ENCODE measurements at regions not wholly inside any gene's neighbourhood (a gene's known extent, or its start where the extent isn't known, plus 50 kb on each side); places are given as distances from the start of the nearest gene placed in this dataset.

DNA sequence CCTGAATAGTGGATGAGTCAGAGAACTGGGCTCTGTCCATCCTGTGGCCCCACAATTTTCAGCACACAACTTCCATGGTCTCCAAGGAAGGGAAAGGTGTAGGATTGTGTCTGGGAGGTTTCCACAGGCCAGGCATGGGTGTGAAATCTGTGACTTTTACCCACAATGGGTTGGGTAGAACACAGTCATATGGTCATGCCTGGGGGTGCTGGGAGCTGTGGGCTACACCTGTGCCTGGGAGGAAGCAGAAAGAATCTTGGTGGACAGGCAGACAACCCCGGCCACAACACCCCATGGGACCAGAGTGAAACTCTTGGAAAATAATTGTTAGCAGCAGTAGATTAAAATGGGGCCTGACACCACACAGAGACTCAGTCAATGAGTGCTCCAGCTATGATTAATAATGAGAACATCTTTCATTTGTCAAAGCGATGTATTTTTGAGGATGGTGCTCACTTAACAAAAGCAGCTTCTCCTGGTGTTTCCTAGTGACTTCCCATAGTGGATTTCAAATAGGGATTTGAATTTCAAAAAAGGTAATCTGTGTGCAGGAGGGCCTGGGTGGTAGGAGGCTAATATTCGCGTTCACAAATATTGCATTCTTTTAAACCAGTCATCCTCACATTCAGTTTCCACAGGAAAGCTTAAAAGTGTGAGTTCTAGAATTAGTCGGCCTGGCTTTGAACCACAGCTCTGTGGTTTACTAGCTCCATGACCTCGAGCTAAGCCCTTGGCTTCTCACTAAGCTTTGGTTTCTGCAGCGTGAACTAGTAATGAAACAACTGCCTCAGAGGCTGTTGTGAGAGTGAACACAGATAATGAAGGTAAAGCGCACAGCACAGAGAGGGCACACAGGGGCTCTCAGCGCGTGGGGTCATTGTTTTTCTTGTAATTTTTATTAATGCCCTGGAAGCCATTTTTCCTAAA is 89.3 kb upstream of the UQCRFS1 start:
- Histone ChIP-seq H3K4me1 (ENCODE audit: control insufficient read depth in 1 of 2, insufficient read depth in 2 of 2, low read depth in 1 of 2, low read length in 1 of 2) (no peaks in the 10 kb centered on the region), H3K4me3 (ENCODE audit: low read depth in 2 of 2, low read length in 1 of 2) (no peak overlapping the region), H3K9me2 (no peaks in the 10 kb centered on the region), H3K9me3 (no peaks in the 10 kb centered on the region), H3K36me3 (replicated peaks in 1 of 2; ENCODE audit: control insufficient read depth in 1 of 2, insufficient read depth in 2 of 2, low read length in 1 of 2) (no peaks in the 10 kb centered on the region), H3K4me2 (no peak overlapping the region), H3K79me2 (ENCODE audit: insufficient read depth) (no peaks in the 10 kb centered on the region), H3K27me3 (ENCODE audit: insufficient read depth) (peaks cover 10% of the 10 kb centered on the region; the same call in 1 of the 2 replicates), H3K9ac (no peak overlapping the region), H2AFZ (ENCODE audit: low read depth) (no peak overlapping the region), H3F3A (replicated peaks; ENCODE audit: insufficient read depth) (no peaks in the 10 kb centered on the region), H3K27ac (ENCODE audit: low read depth in 2 of 2, low read length in 1 of 2) (no peak overlapping the region), H4K20me1 (ENCODE audit: insufficient read depth) (no peaks in the 10 kb centered on the region)
- TF ChIP-seq RFX5 (IDR thresholded peaks at IDR 0.05; ENCODE audit: low read length): no peak
- TF ChIP-seq, protein P1, sequence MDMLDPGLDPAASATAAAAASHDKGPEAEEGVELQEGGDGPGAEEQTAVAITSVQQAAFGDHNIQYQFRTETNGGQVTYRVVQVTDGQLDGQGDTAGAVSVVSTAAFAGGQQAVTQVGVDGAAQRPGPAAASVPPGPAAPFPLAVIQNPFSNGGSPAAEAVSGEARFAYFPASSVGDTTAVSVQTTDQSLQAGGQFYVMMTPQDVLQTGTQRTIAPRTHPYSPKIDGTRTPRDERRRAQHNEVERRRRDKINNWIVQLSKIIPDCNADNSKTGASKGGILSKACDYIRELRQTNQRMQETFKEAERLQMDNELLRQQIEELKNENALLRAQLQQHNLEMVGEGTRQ (IDR thresholded peaks at IDR 0.05; ENCODE audit: borderline replicate concordance, low read depth, low read length): no peak
- no peak for TF ChIP-seq TAF1 (IDR thresholded peaks at IDR 0.05; ENCODE audit: borderline replicate concordance, low read depth, low read length)
- TF ChIP-seq RCOR1 (IDR thresholded peaks at IDR 0.05; ENCODE audit: low read length): no peak
- WGBS (ENCODE audit: low lambda C conversion rate): 8% methylated on average over 10 of the region's 10 CpGs
- CTCF ChIA-PET: interaction anchor here (1.2 to 1.3 kb wide), 2 partner anchors 9 to 39 kb away, joined by 3 to 5 read pairs; no protein-coding TSS in a partner anchor
- POLR2A ChIA-PET: no interaction called here
- DNase-seq: no peak

DNA sequence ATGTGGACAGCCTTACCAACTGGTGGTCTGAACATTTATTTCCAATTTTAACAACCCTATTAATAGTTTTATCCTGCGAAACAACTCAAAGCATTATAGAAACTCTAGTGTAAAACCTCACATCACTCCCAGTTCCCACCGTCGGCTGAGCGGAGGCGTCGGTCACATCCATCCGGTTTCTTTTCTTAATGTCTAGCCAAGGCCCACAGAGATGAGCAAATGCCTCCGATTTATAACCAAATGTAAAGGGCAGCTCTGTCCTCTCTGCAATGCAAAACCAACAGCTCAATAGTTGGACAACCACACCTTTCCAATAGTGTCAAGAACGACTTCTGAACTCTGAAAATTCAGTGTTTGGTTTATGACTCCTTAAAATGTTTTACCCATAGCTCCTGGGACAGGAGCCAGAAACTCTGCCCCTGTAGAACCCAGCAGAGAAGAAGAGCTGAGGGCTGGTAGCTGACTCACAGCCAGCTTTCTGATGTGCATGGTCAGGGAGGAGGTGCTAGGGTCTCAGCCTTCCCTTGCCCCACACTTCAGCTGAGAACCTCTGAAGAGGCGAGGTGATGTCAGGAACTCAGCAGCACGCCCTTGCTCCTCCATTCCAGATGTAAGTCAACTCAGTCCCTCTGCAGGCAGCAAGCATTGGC is 90.2 kb upstream of the UQCRFS1 start:
- POLR2A ChIA-PET: no interaction called here
- no peak overlapping the region for H3K9ac ChIP-seq
- no peak for TF ChIP-seq SMC3 (IDR thresholded peaks at IDR 0.05; ENCODE audit: low read depth, low read length)
- TF ChIP-seq NRF1 (IDR thresholded peaks at IDR 0.05; ENCODE audit: low read depth, low read length): no peak
- no peak for TF ChIP-seq YY1 (IDR thresholded peaks at IDR 0.05; ENCODE audit: low read depth)
- TF ChIP-seq, protein P2, sequence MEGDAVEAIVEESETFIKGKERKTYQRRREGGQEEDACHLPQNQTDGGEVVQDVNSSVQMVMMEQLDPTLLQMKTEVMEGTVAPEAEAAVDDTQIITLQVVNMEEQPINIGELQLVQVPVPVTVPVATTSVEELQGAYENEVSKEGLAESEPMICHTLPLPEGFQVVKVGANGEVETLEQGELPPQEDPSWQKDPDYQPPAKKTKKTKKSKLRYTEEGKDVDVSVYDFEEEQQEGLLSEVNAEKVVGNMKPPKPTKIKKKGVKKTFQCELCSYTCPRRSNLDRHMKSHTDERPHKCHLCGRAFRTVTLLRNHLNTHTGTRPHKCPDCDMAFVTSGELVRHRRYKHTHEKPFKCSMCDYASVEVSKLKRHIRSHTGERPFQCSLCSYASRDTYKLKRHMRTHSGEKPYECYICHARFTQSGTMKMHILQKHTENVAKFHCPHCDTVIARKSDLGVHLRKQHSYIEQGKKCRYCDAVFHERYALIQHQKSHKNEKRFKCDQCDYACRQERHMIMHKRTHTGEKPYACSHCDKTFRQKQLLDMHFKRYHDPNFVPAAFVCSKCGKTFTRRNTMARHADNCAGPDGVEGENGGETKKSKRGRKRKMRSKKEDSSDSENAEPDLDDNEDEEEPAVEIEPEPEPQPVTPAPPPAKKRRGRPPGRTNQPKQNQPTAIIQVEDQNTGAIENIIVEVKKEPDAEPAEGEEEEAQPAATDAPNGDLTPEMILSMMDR (IDR thresholded peaks at IDR 0.05): no peak
- no peak for TF ChIP-seq MEF2A (IDR thresholded peaks at IDR 0.05; ENCODE audit: borderline replicate concordance, low read depth)
- no peak for DNase-seq
- H3K4me3 ChIP-seq (ENCODE audit: low read depth in 2 of 2, low read length in 1 of 2): no peak overlapping the region
- CTCF ChIA-PET: interaction anchor here (1.2 to 1.3 kb wide), 2 partner anchors 9 to 40 kb away, joined by 3 to 5 read pairs; no protein-coding TSS in a partner anchor
- WGBS (ENCODE audit: low lambda C conversion rate): 41% methylated on average over 11 of the region's 11 CpGs
- H4K20me1 ChIP-seq (ENCODE audit: insufficient read depth): no peaks in the 10 kb centered on the region
- no peaks in the 10 kb centered on the region for H3F3A ChIP-seq (replicated peaks; ENCODE audit: insufficient read depth)
- no peaks in the 10 kb centered on the region for H3K79me2 ChIP-seq (ENCODE audit: insufficient read depth)
- no peaks in the 10 kb centered on the region for H3K36me3 ChIP-seq (replicated peaks in 1 of 2; ENCODE audit: control insufficient read depth in 1 of 2, insufficient read depth in 2 of 2, low read length in 1 of 2)
- H2AFZ ChIP-seq (ENCODE audit: low read depth): no peak overlapping the region
- no peaks in the 10 kb centered on the region for H3K9me3 ChIP-seq
- H3K4me2 ChIP-seq: no peak overlapping the region
- H3K27ac ChIP-seq (ENCODE audit: low read depth in 2 of 2, low read length in 1 of 2): no peak overlapping the region
- H3K9me2 ChIP-seq: no peaks in the 10 kb centered on the region
- no peaks in the 10 kb centered on the region for H3K4me1 ChIP-seq (ENCODE audit: control insufficient read depth in 1 of 2, insufficient read depth in 2 of 2, low read depth in 1 of 2, low read length in 1 of 2)
- H3K27me3 ChIP-seq (ENCODE audit: insufficient read depth): peaks cover 10% of the 10 kb centered on the region; the same call in 1 of the 2 replicates

All from SK-N-SH (cell line).